WTC11 (cell line): ENCODE measurements at regions not wholly inside any gene's neighbourhood (a gene's known extent, or its start where the extent isn't known, plus 50 kb on each side); places are given as distances from the start of the nearest gene placed in this dataset.

Source experiments
- ATAC-seq: fragments of 200-7000 bp; cut with Tn5 transposase; 2 replicates; pipeline ENCODE4 v1.10.0; 2021; ENCODE audit warnings: mild to moderate bottlenecking, moderate library complexity
- CTCF ChIA-PET: fragments of 300-600 bp; sonication (Branson Sonifier 250); formaldehyde crosslinking; loops from one replicate; lab custom pipeline; 2021; ENCODE audit warnings: antibody characterized with exemption; lab: Charles Lee
- POLR2A ChIA-PET: fragments of 350-600 bp; sonication (Branson Sonifier 250); formaldehyde crosslinking; loops from one replicate; lab custom pipeline; 2021; ENCODE audit warnings: antibody characterized with exemption; lab: Charles Lee
- DNase-seq: peaks from one replicate; pipeline ENCODE4 v3.0.0; 2021; ENCODE audit warnings: low spot score
- H3K27ac Mint-ChIP-seq: 2 replicates; pipeline ENCODE4 v1.8.0; 2021; ENCODE audit warnings: mixed read lengths
- H3K27me3 Mint-ChIP-seq: 2 replicates; pipeline ENCODE4 v1.8.0; 2021; ENCODE audit warnings: low read depth, mild to moderate bottlenecking, moderate library complexity, mixed read lengths
- H3K36me3 Mint-ChIP-seq: 2 replicates; pipeline ENCODE4 v1.8.0; 2021; ENCODE audit warnings: mixed read lengths
- H3K4me1 Mint-ChIP-seq: 2 replicates; pipeline ENCODE4 v1.8.0; 2022; ENCODE audit warnings: mixed read lengths
- H3K4me3 Mint-ChIP-seq: 2 replicates; pipeline ENCODE4 v1.8.0; 2021; ENCODE audit warnings: mild to moderate bottlenecking, moderate library complexity, mixed read lengths
- H3K9me3 Mint-ChIP-seq: 2 replicates; pipeline ENCODE4 v1.8.0; 2021; ENCODE audit warnings: mixed read lengths
- CBFB ChIP-seq: sonication (generic); formaldehyde crosslinking; IDR thresholded peaks from 2 replicates; pipeline ENCODE4 v1.8.1; 2022; ENCODE audit warnings: mild to moderate bottlenecking, low read depth, missing genetic modification reagents
- EMX1 ChIP-seq: fragments of 250-450 bp; sonication (Bioruptor Pico); IDR thresholded peaks from 2 replicates; pipeline ENCODE4 v1.8.0; 2021; ENCODE audit warnings: mild to moderate bottlenecking
- ESRRA ChIP-seq: sonication (generic); formaldehyde crosslinking; IDR thresholded peaks from 2 replicates; pipeline ENCODE4 v1.8.1; 2022; ENCODE audit warnings: mild to moderate bottlenecking, missing genetic modification reagents, borderline replicate concordance
- FOXJ3 ChIP-seq: sonication (generic); formaldehyde crosslinking; IDR thresholded peaks from 2 replicates; pipeline ENCODE4 v1.9.0; 2021; ENCODE audit warnings: missing genetic modification reagents, mild to moderate bottlenecking, borderline replicate concordance
- JUN ChIP-seq: sonication (generic); formaldehyde crosslinking; IDR thresholded peaks from 2 replicates; pipeline ENCODE4 v1.8.0; 2023; ENCODE audit warnings: mild to moderate bottlenecking, missing genetic modification reagents
- NFATC4 ChIP-seq: fragments of 250-450 bp; sonication (Bioruptor Pico); IDR thresholded peaks from 2 replicates; pipeline ENCODE4 v1.9.0; 2021; ENCODE audit warnings: mild to moderate bottlenecking
- NR2C2 ChIP-seq: sonication (generic); formaldehyde crosslinking; IDR thresholded peaks from 2 replicates; pipeline ENCODE4 v1.8.0; 2022; ENCODE audit warnings: mild to moderate bottlenecking, missing genetic modification reagents
- OVOL2 ChIP-seq: fragments of 250-450 bp; sonication (Bioruptor Pico); IDR thresholded peaks from 2 replicates; pipeline ENCODE4 v1.9.0; 2021; ENCODE audit warnings: mild to moderate bottlenecking, borderline replicate concordance
- RELA ChIP-seq: sonication (generic); formaldehyde crosslinking; IDR thresholded peaks from 2 replicates; pipeline ENCODE4 v1.8.1; 2022; ENCODE audit warnings: missing genetic modification reagents, mild to moderate bottlenecking, borderline replicate concordance
- TCF7 ChIP-seq: sonication (generic); formaldehyde crosslinking; IDR thresholded peaks from 2 replicates; pipeline ENCODE4 v1.8.0; 2022; ENCODE audit warnings: mild to moderate bottlenecking, low read depth, missing genetic modification reagents, moderate library complexity
- TEAD4 ChIP-seq: sonication (generic); formaldehyde crosslinking; IDR thresholded peaks from 2 replicates; pipeline ENCODE4 v1.8.0; 2022; ENCODE audit warnings: mild to moderate bottlenecking, missing genetic modification reagents
- TP53 ChIP-seq: sonication (generic); formaldehyde crosslinking; IDR thresholded peaks from 2 replicates; pipeline ENCODE4 v1.8.1; 2023; ENCODE audit warnings: mild to moderate bottlenecking, missing genetic modification reagents
- ZBTB21 ChIP-seq: sonication (generic); formaldehyde crosslinking; IDR thresholded peaks from 2 replicates; pipeline ENCODE4 v1.8.1; 2023; ENCODE audit warnings: mild to moderate bottlenecking, missing genetic modification reagents, borderline replicate concordance
- ZNF263 ChIP-seq: sonication (generic); formaldehyde crosslinking; IDR thresholded peaks from 2 replicates; pipeline ENCODE4 v1.8.1; 2022; ENCODE audit warnings: low read depth, mild to moderate bottlenecking, moderate library complexity, missing genetic modification reagents
- ZNF423 ChIP-seq: fragments of 250-450 bp; sonication (Bioruptor Pico); IDR thresholded peaks from 2 replicates; pipeline ENCODE4 v2.1.2; 2022; ENCODE audit warnings: mild to moderate bottlenecking, moderate library complexity
- TF ChIP-seq, protein P1 (sequence below): fragments of 250-450 bp; sonication (Bioruptor Pico); IDR thresholded peaks from 2 replicates; pipeline ENCODE4 v1.9.0; 2021; ENCODE audit warnings: moderate library complexity, mild to moderate bottlenecking, inconsistent platforms, borderline replicate concordance
- TF ChIP-seq, protein P2 (sequence below): sonication (generic); formaldehyde crosslinking; IDR thresholded peaks from 2 replicates; pipeline ENCODE4 v1.8.0; 2023; ENCODE audit warnings: missing genetic modification reagents, mild to moderate bottlenecking, borderline replicate concordance
- TF ChIP-seq, protein P3 (sequence below): sonication (generic); formaldehyde crosslinking; IDR thresholded peaks from 2 replicates; pipeline ENCODE4 v1.8.1; 2023; ENCODE audit warnings: mild to moderate bottlenecking, missing genetic modification reagents
- TF ChIP-seq, protein P4 (sequence below): fragments of 250-450 bp; sonication (Bioruptor Pico); conservative IDR thresholded peaks from 2 replicates; pipeline ENCODE4 v1.9.0; 2021; ENCODE audit warnings: mild to moderate bottlenecking
- TF ChIP-seq, protein P5 (sequence below): sonication (generic); formaldehyde crosslinking; IDR thresholded peaks from 2 replicates; pipeline ENCODE4 v1.8.0; 2022; ENCODE audit warnings: mild to moderate bottlenecking, missing genetic modification reagents
- TF ChIP-seq, protein P6 (sequence below): sonication (generic); formaldehyde crosslinking; IDR thresholded peaks from 2 replicates; pipeline ENCODE4 v1.8.0; 2022; ENCODE audit warnings: mild to moderate bottlenecking, missing genetic modification reagents

DNA sequence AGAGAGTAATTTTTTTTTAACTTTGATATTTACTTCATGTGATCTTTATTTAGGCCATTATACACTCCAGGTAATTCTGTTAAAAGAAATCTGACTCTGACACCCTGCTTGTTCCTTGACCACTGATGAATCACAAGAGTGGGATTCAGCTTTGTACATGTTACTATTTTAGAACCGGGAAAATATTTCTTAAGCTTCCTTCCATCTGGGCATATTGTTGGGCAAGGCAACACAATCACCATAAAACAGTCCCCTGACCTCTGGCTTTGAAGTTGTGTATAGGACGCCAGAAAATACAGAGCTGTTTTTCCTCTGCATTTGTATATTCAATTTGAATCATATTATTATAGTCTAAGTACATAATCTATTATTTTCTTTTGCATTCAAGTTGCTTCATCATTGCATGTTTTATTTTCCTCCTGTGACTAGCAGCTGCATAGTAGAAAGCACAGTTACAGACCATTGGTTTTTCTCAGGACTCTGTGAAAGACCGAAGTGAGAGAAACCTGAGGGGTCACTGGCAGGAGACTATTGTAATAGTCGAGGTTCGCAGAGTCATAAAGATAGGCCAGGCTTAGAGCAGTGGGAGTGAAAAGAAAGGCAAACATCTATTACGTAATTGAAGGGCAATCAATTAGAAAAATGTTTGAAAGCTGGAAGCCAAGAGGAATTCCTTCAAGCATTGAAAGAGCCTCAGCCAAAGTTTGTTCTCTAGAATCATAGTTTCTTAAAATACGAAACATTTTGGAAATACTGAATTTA, 51.8 kb upstream of the SLC36A4 start:
- ATAC-seq = no peak
- Mint-ChIP-seq H3K9me3 (peaks cover 20% of the 10 kb centered on the region), H3K4me3 (no peak overlapping the region), H3K36me3 (no peaks in the 10 kb centered on the region), H3K27ac (no peak overlapping the region; the same call in 1 of the 2 replicates), H3K4me1 (no peaks in the 10 kb centered on the region), H3K27me3 (peaks cover 3% of the 10 kb centered on the region; the same call in 1 of the 2 replicates)
- DNase-seq = no peak
- CTCF ChIA-PET = interaction anchor here (0.8 to 2.0 kb wide), 8 partner anchors 8 to 403 kb away, joined by 3 to 6 read pairs (median 4); no protein-coding TSS in a partner anchor
- TF ChIP-seq, protein P1, sequence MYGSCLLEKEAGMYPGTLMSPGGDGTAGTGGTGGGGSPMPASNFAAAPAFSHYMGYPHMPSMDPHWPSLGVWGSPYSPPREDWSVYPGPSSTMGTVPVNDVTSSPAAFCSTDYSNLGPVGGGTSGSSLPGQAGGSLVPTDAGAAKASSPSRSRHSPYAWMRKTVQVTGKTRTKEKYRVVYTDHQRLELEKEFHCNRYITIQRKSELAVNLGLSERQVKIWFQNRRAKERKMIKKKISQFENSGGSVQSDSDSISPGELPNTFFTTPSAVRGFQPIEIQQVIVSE (CRISPR knock-in tag) = no peak
- TF ChIP-seq NFATC4 = no peak
- POLR2A ChIA-PET = no interaction called here

DNA sequence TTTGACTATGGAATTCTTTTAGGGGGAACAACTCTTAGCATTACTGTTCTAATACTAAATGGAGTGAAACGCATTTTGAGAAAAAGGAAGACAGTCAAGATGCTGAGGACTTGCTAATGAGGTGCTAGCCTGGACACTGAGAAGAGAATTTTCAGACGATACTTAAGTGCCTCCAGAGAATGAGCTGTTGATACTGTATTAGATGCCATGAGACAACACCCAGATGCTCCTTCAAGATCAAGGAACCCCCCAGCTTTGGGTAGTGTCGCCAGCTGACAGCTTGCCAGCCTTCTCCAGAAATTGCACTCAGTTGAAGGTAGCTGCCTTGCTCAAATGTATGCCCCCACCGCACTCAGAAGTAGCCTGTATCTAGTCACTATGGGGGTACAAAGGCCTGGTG, 52.5 kb upstream of the SLC36A4 start:
- CTCF ChIA-PET = no interaction called here
- DNase-seq = no peak
- H3K4me1 Mint-ChIP-seq = no peaks in the 10 kb centered on the region

DNA sequence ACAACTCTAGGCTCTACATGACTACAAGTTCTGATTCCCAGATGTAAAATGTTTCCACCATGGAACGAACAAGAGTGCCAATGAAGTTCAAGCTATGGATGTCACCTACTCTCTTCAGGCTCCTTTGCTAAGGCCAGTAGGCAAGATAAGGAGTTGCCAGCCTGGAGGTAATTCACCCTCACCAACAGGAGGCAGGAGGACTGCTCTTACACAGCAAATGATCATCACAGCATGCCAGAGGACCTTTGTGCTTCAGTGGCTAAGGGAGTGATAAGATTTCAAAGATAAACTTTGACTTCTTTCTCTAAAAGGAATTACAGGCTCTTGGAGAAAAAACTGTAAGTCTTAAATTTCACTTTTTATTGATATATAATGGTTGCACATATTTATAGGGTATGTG, 54.1 kb upstream of the SLC36A4 start:
- TF ChIP-seq, protein P2, sequence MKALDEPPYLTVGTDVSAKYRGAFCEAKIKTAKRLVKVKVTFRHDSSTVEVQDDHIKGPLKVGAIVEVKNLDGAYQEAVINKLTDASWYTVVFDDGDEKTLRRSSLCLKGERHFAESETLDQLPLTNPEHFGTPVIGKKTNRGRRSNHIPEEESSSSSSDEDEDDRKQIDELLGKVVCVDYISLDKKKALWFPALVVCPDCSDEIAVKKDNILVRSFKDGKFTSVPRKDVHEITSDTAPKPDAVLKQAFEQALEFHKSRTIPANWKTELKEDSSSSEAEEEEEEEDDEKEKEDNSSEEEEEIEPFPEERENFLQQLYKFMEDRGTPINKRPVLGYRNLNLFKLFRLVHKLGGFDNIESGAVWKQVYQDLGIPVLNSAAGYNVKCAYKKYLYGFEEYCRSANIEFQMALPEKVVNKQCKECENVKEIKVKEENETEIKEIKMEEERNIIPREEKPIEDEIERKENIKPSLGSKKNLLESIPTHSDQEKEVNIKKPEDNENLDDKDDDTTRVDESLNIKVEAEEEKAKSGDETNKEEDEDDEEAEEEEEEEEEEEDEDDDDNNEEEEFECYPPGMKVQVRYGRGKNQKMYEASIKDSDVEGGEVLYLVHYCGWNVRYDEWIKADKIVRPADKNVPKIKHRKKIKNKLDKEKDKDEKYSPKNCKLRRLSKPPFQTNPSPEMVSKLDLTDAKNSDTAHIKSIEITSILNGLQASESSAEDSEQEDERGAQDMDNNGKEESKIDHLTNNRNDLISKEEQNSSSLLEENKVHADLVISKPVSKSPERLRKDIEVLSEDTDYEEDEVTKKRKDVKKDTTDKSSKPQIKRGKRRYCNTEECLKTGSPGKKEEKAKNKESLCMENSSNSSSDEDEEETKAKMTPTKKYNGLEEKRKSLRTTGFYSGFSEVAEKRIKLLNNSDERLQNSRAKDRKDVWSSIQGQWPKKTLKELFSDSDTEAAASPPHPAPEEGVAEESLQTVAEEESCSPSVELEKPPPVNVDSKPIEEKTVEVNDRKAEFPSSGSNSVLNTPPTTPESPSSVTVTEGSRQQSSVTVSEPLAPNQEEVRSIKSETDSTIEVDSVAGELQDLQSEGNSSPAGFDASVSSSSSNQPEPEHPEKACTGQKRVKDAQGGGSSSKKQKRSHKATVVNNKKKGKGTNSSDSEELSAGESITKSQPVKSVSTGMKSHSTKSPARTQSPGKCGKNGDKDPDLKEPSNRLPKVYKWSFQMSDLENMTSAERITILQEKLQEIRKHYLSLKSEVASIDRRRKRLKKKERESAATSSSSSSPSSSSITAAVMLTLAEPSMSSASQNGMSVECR (CRISPR knock-in tag) = no peak
- TF ChIP-seq, protein P3, sequence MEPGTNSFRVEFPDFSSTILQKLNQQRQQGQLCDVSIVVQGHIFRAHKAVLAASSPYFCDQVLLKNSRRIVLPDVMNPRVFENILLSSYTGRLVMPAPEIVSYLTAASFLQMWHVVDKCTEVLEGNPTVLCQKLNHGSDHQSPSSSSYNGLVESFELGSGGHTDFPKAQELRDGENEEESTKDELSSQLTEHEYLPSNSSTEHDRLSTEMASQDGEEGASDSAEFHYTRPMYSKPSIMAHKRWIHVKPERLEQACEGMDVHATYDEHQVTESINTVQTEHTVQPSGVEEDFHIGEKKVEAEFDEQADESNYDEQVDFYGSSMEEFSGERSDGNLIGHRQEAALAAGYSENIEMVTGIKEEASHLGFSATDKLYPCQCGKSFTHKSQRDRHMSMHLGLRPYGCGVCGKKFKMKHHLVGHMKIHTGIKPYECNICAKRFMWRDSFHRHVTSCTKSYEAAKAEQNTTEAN = no peak
- TF ChIP-seq JUN (CRISPR knock-in tag) (no peak), NR2C2 (CRISPR knock-in tag) (no peak), TEAD4 (CRISPR knock-in tag) (no peak), FOXJ3 (CRISPR knock-in tag) (no peak), ESRRA (CRISPR knock-in tag) (no peak), EMX1 (CRISPR knock-in tag) (no peak), RELA (no peak), TCF7 (CRISPR knock-in tag) (no peak)
- TF ChIP-seq, protein P4, sequence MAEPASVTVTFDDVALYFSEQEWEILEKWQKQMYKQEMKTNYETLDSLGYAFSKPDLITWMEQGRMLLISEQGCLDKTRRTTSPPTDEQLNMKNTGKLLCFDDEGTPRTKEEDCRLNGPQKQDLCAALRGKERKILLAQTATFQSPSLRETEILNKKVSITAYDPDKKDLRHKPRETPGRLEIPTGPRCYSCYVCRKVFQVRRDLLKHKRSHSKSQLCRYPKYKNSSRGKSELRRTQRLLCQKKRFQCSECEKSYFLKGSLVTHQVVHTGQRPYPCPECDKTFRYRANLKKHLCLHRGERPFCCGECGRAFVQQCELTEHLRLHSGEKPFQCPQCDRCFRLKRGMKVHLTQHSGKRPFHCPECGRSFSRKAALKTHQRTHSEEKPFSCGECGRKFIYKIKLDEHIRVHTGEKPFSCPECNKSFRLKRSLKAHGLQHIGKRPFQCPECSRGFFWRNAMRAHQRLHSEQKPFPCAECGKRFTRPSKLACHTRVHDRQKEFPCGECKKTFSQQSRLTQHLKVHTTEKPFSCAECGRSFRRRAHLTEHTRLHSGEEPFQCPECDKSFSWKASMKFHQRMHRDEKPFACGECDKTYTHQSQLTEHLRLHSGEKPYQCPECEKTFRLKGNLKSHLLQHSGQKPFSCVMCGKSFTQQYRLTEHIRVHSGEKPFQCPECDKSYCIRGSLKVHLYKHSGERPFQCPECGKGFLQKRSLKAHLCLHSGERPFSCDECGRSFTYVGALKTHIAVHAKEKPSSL (CRISPR knock-in tag) = no peak
- TF ChIP-seq, protein P5, sequence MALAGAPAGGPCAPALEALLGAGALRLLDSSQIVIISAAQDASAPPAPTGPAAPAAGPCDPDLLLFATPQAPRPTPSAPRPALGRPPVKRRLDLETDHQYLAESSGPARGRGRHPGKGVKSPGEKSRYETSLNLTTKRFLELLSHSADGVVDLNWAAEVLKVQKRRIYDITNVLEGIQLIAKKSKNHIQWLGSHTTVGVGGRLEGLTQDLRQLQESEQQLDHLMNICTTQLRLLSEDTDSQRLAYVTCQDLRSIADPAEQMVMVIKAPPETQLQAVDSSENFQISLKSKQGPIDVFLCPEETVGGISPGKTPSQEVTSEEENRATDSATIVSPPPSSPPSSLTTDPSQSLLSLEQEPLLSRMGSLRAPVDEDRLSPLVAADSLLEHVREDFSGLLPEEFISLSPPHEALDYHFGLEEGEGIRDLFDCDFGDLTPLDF (CRISPR knock-in tag) = no peak
- peaks cover 3% of the 10 kb centered on the region; the same call in 1 of the 2 replicates for H3K27me3 Mint-ChIP-seq

More for the DNA sequence above, 52.5 kb upstream of the SLC36A4 start:
- peaks cover 25% of the 10 kb centered on the region for H3K9me3 Mint-ChIP-seq
- H3K4me3 Mint-ChIP-seq = no peak overlapping the region
- TF ChIP-seq, protein P6, sequence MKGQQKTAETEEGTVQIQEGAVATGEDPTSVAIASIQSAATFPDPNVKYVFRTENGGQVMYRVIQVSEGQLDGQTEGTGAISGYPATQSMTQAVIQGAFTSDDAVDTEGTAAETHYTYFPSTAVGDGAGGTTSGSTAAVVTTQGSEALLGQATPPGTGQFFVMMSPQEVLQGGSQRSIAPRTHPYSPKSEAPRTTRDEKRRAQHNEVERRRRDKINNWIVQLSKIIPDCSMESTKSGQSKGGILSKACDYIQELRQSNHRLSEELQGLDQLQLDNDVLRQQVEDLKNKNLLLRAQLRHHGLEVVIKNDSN = no peak
- TF ChIP-seq ZNF423 (no peak), CBFB (CRISPR knock-in tag) (no peak), ZBTB21 (CRISPR knock-in tag) (no peak), OVOL2 (CRISPR knock-in tag) (no peak), ZNF263 (no peak), TP53 (no peak), EMX1 (CRISPR knock-in tag) (no peak)
- TF ChIP-seq, protein P3 = no peak
- no peak overlapping the region for H3K27ac Mint-ChIP-seq
- ATAC-seq = no peak
- POLR2A ChIA-PET = no interaction called here
- peaks cover 3% of the 10 kb centered on the region; the same call in 1 of the 2 replicates for H3K27me3 Mint-ChIP-seq
- H3K36me3 Mint-ChIP-seq = no peaks in the 10 kb centered on the region

More for the DNA sequence above, 54.1 kb upstream of the SLC36A4 start:
- peaks cover 20% of the 10 kb centered on the region for H3K9me3 Mint-ChIP-seq
- no peaks in the 10 kb centered on the region for H3K4me1 Mint-ChIP-seq
- ChIA-PET POLR2A (no interaction called here), CTCF (no interaction called here)
- ATAC-seq (0 out of 2 replicates have a peak, but pooled peaks have one; percentile 36), DNase-seq (no peak)
- H3K4me3 Mint-ChIP-seq = no peak overlapping the region
- H3K27ac Mint-ChIP-seq = no peak overlapping the region
- H3K36me3 Mint-ChIP-seq = no peaks in the 10 kb centered on the region
